ENCODE measurements at regions not wholly inside any gene's neighbourhood (a gene's known extent, or its start where the extent isn't known, plus 50 kb on each side); places are given as distances from the start of the nearest gene placed in this dataset.

GRCh38 chr5:123871373-123871772 is 359.4 kb downstream of the CSNK1G3 start:
- in situ Hi-C loops (cut with MboI) (no loop called here), intact Hi-C loops (cut with micrococcal nuclease) (no loop called here)
- 0% methylated on average over 1 of the region's 1 CpG for WGBS (ENCODE audit: insufficient coverage, low coverage, missing lambda C conversion rate)
- Histone ChIP-seq H3K9me3 (replicated peaks; ENCODE audit: control insufficient read depth, insufficient read depth, low read depth, low read length) (no peaks in the 10 kb centered on the region), H3K4me3 (no peak overlapping the region), H3K4me2 (ENCODE audit: insufficient read depth, low read length) (no peak overlapping the region), H3K36me3 (ENCODE audit: control insufficient read depth, insufficient read depth, low read length) (no peaks in the 10 kb centered on the region), H2AFZ (ENCODE audit: low read depth, low read length) (no peak overlapping the region), H4K20me1 (replicated peaks; ENCODE audit: control insufficient read depth, insufficient read depth, low read length) (no peaks in the 10 kb centered on the region), H3K9ac (ENCODE audit: insufficient read depth in 1 of 2, low read depth in 2 of 2, low read length in 2 of 2) (no peak overlapping the region), H3K4me1 (replicated peaks in 1 of 2; ENCODE audit: control insufficient read depth in 2 of 2, insufficient read depth in 2 of 2, low read length in 2 of 2) (no peaks in the 10 kb centered on the region), H3K9me1 (ENCODE audit: control insufficient read depth, insufficient read depth, low read length) (no peaks in the 10 kb centered on the region), H3K79me2 (ENCODE audit: control insufficient read depth, insufficient read depth, low read length) (no peaks in the 10 kb centered on the region), H3K27me3 (ENCODE audit: control insufficient read depth in 2 of 2, insufficient read depth in 2 of 2, low read length in 2 of 2) (no peaks in the 10 kb centered on the region), H3K27ac (ENCODE audit: extremely low read depth, low read depth, low read length) (no peak overlapping the region)
- CTCF ChIA-PET (ENCODE audit: low intra/inter-chr PET ratio) = no interaction called here
- POLR2A ChIA-PET = no interaction called here
- BruUV-seq (replicated peaks) = no TSS peak
- TF ChIP-seq MNT (conservative IDR thresholded peaks at IDR 0.05) (no peak), ZSCAN32 (CRISPR knock-in tag; IDR thresholded peaks at IDR 0.05) (no peak), LCOR (CRISPR knock-in tag; IDR thresholded peaks at IDR 0.05) (no peak), CLOCK (CRISPR knock-in tag; IDR thresholded peaks at IDR 0.05; ENCODE audit: borderline replicate concordance) (no peak), U2AF1 (optimal IDR thresholded peaks at IDR 0.05; ENCODE audit: low read depth, low read length) (no peak), ZC3H4 (CRISPR knock-in tag; IDR thresholded peaks at IDR 0.05; ENCODE audit: borderline replicate concordance) (no peak), POLR2A (conservative IDR thresholded peaks at IDR 0.05) (no peak), MEIS2 (IDR thresholded peaks at IDR 0.05; ENCODE audit: partially characterized antibody) (no peak), ZNF23 (CRISPR knock-in tag; IDR thresholded peaks at IDR 0.05) (no peak)
- DNase-seq (ENCODE audit: extremely low read depth in 1 of 4, low spot score in 3 of 4) (no peak), FAIRE-seq (no peak), ATAC-seq (no peak)

All from K562 (cell line).